Loucy (cell line): ENCODE measurements at regions not wholly inside any gene's neighbourhood (a gene's known extent, or its start where the extent isn't known, plus 50 kb on each side); places are given as distances from the start of the nearest gene placed in this dataset.

Experiments
- H2AFZ ChIP-seq: fragments of 200-600 bp; sonication (generic); 2 replicates; pipeline ENCODE4 v1.6.0; 2016; ENCODE audit warnings: antibody characterized with exemption, mild to moderate bottlenecking, low read length, moderate library complexity
- H3F3A ChIP-seq: fragments of 200-600 bp; 2 replicates; pipeline ENCODE4 v1.6.0; 2016; ENCODE audit warnings: antibody characterized with exemption, low read depth, mild to moderate bottlenecking
- H3K27me3 ChIP-seq: fragments of 200-600 bp; sonication (generic); 2 replicates; pipeline ENCODE4 v1.6.1; 2014; ENCODE audit warnings: low read length, mild to moderate bottlenecking; ENCODE audit not compliant: insufficient read depth, poor library complexity, severe bottlenecking
- H3K36me3 ChIP-seq: fragments of 200-600 bp; sonication (generic); 2 replicates; pipeline ENCODE4 v1.6.1; 2016; ENCODE audit warnings: low read length; ENCODE audit not compliant: insufficient read depth
- H3K4me1 ChIP-seq: fragments of 200-600 bp; sonication (generic); 2 replicates; pipeline ENCODE4 v1.5.1; 2014; ENCODE audit warnings: low read length, mild to moderate bottlenecking; ENCODE audit not compliant: insufficient read depth, poor library complexity, severe bottlenecking
- H3K4me2 ChIP-seq: fragments of 200-600 bp; sonication (generic); 2 replicates; pipeline ENCODE4 v1.6.0; 2014; ENCODE audit warnings: antibody characterized with exemption, low read length, low read depth, mild to moderate bottlenecking; ENCODE audit not compliant: poor library complexity, severe bottlenecking
- H3K4me3 ChIP-seq: fragments of 200-600 bp; sonication (generic); 2 replicates; pipeline ENCODE4 v1.5.1; 2014; ENCODE audit warnings: low read length, mild to moderate bottlenecking, mixed read lengths; ENCODE audit not compliant: poor library complexity, severe bottlenecking
- H3K79me2 ChIP-seq: fragments of 200-600 bp; sonication (generic); 2 replicates; pipeline ENCODE4 v1.6.1; 2014; ENCODE audit warnings: low read length; ENCODE audit not compliant: insufficient read depth
- H3K9ac ChIP-seq: fragments of 200-600 bp; sonication (generic); 2 replicates; pipeline ENCODE4 v1.6.0; 2014; ENCODE audit warnings: mild to moderate bottlenecking, low read depth, low read length, moderate library complexity; ENCODE audit not compliant: poor library complexity, severe bottlenecking
- H3K9me2 ChIP-seq: fragments of 200-600 bp; sonication (generic); replicated peaks from 2 replicates; pipeline ENCODE4 v1.6.1; 2016; ENCODE audit warnings: low read depth, low read length, mixed read lengths
- H3K9me3 ChIP-seq: fragments of 200-600 bp; sonication (generic); 2 replicates; pipeline ENCODE4 v1.6.1; 2014; ENCODE audit warnings: mild to moderate bottlenecking, antibody characterized with exemption, low read length, low read depth; ENCODE audit not compliant: insufficient read depth
- H4K20me1 ChIP-seq: fragments of 200-600 bp; sonication (generic); 2 replicates; pipeline ENCODE4 v1.6.0; 2014; ENCODE audit warnings: antibody characterized with exemption, low read length, mild to moderate bottlenecking; ENCODE audit not compliant: insufficient read depth, poor library complexity, severe bottlenecking
- EZH2phosphoT487 ChIP-seq: fragments of 200-600 bp; IDR thresholded peaks from 2 replicates; pipeline ENCODE4 v1.6.1; 2018; ENCODE audit warnings: antibody characterized with exemption, mild to moderate bottlenecking, moderate library complexity, borderline replicate concordance
- TF ChIP-seq, protein P1 (sequence below): fragments of 200-600 bp; sonication (generic); conservative IDR thresholded peaks from 2 replicates; pipeline ENCODE4 v1.5.1; 2014; ENCODE audit warnings: mild to moderate bottlenecking, antibody characterized with exemption, low read length

GRCh38 chr5:167903659-167904058 is 387.8 kb upstream of the WWC1 start:
- Histone ChIP-seq H3K27me3 (no peaks in the 10 kb centered on the region), H3K4me3 (no peak overlapping the region), H2AFZ (no peak overlapping the region), H3K4me1 (no peaks in the 10 kb centered on the region), H3K36me3 (no peaks in the 10 kb centered on the region), H3K9me3 (no peaks in the 10 kb centered on the region), H3K4me2 (no peak overlapping the region), H3K9me2 (no peaks in the 10 kb centered on the region), H3K79me2 (no peaks in the 10 kb centered on the region), H3F3A (no peaks in the 10 kb centered on the region), H3K9ac (no peak overlapping the region), H4K20me1 (no peaks in the 10 kb centered on the region)
- TF ChIP-seq, protein P1, sequence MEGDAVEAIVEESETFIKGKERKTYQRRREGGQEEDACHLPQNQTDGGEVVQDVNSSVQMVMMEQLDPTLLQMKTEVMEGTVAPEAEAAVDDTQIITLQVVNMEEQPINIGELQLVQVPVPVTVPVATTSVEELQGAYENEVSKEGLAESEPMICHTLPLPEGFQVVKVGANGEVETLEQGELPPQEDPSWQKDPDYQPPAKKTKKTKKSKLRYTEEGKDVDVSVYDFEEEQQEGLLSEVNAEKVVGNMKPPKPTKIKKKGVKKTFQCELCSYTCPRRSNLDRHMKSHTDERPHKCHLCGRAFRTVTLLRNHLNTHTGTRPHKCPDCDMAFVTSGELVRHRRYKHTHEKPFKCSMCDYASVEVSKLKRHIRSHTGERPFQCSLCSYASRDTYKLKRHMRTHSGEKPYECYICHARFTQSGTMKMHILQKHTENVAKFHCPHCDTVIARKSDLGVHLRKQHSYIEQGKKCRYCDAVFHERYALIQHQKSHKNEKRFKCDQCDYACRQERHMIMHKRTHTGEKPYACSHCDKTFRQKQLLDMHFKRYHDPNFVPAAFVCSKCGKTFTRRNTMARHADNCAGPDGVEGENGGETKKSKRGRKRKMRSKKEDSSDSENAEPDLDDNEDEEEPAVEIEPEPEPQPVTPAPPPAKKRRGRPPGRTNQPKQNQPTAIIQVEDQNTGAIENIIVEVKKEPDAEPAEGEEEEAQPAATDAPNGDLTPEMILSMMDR: no peak

- Histone ChIP-seq H3K79me2 (no peaks in the 10 kb centered on the region), H3K27me3 (no peaks in the 10 kb centered on the region), H3F3A (no peaks in the 10 kb centered on the region), H3K9me3 (no peaks in the 10 kb centered on the region), H3K4me3 (no peak overlapping the region), H3K4me2 (no peak overlapping the region), H3K9ac (no peak overlapping the region), H3K9me2 (no peaks in the 10 kb centered on the region), H4K20me1 (no peaks in the 10 kb centered on the region), H2AFZ (no peak overlapping the region), H3K36me3 (no peaks in the 10 kb centered on the region), H3K4me1 (no peaks in the 10 kb centered on the region)
- TF ChIP-seq EZH2phosphoT487: no peak
- TF ChIP-seq, protein P1: no peak
These were observed 385.3 kb upstream of the WWC1 start for GRCh38 chr5:167905919-167906853.

DNA sequence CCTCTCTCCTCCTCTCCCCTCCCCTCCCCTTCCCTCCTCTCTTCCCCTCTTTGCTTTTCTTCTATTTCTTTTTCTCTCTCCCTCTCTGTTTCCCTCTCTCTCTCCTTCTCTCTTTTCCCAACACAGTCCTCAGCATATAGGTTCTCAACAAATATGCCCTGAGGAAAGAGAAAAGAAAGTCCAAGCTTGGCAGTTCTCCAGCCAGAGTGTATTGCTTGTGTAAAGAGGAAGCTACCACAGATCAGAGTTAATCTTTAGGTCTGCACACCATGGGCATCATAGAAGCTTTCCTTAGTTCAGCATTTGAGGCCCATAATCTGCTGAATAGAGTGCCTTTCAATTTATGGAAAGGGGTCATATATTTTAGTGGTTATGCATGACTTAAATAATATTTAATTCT is 382.8 kb upstream of the WWC1 start:
- TF ChIP-seq, protein P1: no peak
- no peak for TF ChIP-seq EZH2phosphoT487
- H3K4me2 ChIP-seq: no peak overlapping the region
- no peaks in the 10 kb centered on the region for H3K4me1 ChIP-seq

More for the DNA sequence above, 382.8 kb upstream of the WWC1 start:
- H3K9ac ChIP-seq: no peak overlapping the region
- no peaks in the 10 kb centered on the region for H3K9me2 ChIP-seq
- no peaks in the 10 kb centered on the region for H4K20me1 ChIP-seq
- H3K4me3 ChIP-seq: no peak overlapping the region
- no peaks in the 10 kb centered on the region for H3F3A ChIP-seq
- no peaks in the 10 kb centered on the region for H3K9me3 ChIP-seq
- no peak overlapping the region for H2AFZ ChIP-seq
- H3K79me2 ChIP-seq: no peaks in the 10 kb centered on the region
- H3K27me3 ChIP-seq: no peaks in the 10 kb centered on the region
- no peaks in the 10 kb centered on the region for H3K36me3 ChIP-seq
